Panc1 (cell line): ENCODE measurements at regions not wholly inside any gene's neighbourhood (a gene's known extent, or its start where the extent isn't known, plus 50 kb on each side); places are given as distances from the start of the nearest gene placed in this dataset.
"Not testable (repeated sequence)": the region's sequence is repeated elsewhere in the genome, so short reads cannot be mapped to it uniquely, and the experiment has no call there.

Source experiments
- ATAC-seq: fragments of 200-7000 bp; cut with Tn5 transposase; 2 replicates; pipeline ENCODE4 v1.9.1; 2020; ENCODE audit warnings: mild to moderate bottlenecking, moderate library complexity
- BruUV-seq: library from RNA; stranded (reverse); fragments of 400-500 nt; replicated peaks from 2 replicates; lab custom pipeline; 2021; lab: Mats Ljungman, UMichigan
- CTCF ChIA-PET: fragments of 300-600 bp; sonication (Branson Sonifier 250); formaldehyde crosslinking; loops from one replicate; lab custom pipeline; 2022; ENCODE audit warnings: antibody characterized with exemption; lab: Charles Lee
- POLR2A ChIA-PET: fragments of 300-600 bp; sonication (Branson Sonifier 250); formaldehyde crosslinking; loops from one replicate; lab custom pipeline; 2022; ENCODE audit warnings: antibody characterized with exemption; lab: Charles Lee
- DNase-seq: peaks from one replicate; pipeline ENCODE4 v3.0.0-alpha.2; 2010; ENCODE audit warnings: low read depth, low spot score
- H3K27ac ChIP-seq: 2 replicates; pipeline ENCODE4 v1.5.1; 2011; ENCODE audit warnings: mild to moderate bottlenecking, low read length, inconsistent platforms
- H3K27me3 ChIP-seq: fragments of 200-500 bp; sonication (Bioruptor generic); 2 replicates; pipeline ENCODE4 v1.6.0; 2014; ENCODE audit warnings: low read length, inconsistent platforms; ENCODE audit not compliant: control insufficient read depth, insufficient read depth
- H3K36me3 ChIP-seq: fragments of 200-500 bp; sonication (Bioruptor generic); 2 replicates; pipeline ENCODE4 v1.5.1; 2014; ENCODE audit warnings: inconsistent platforms, mild to moderate bottlenecking, low read length, moderate library complexity; ENCODE audit not compliant: control insufficient read depth, insufficient read depth
- H3K4me1 ChIP-seq: 2 replicates; pipeline ENCODE4 v1.5.1; 2011; ENCODE audit warnings: inconsistent platforms, mild to moderate bottlenecking, low read length, moderate library complexity; ENCODE audit not compliant: control insufficient read depth, insufficient read depth
- H3K4me3 ChIP-seq, 2 experiments: 2 replicates each; pipeline ENCODE4 v1.5.1; 2011 to 2012; ENCODE audit warnings: low read depth in 2 of 2, low read length in 2 of 2, mild to moderate bottlenecking in 2 of 2, inconsistent platforms in 1 of 2, moderate library complexity in 1 of 2
- H3K9me3 ChIP-seq: fragments of 200-500 bp; sonication (Bioruptor generic); 2 replicates; pipeline ENCODE4 v1.5.1; 2014; ENCODE audit warnings: low read depth, mild to moderate bottlenecking, inconsistent platforms, low read length, moderate library complexity; ENCODE audit not compliant: control insufficient read depth, insufficient read depth
- POLR2AphosphoS5 ChIP-seq: IDR thresholded peaks from 2 replicates; pipeline ENCODE4 v1.6.1; 2012; ENCODE audit warnings: mild to moderate bottlenecking, low read depth, low read length, moderate library complexity
- REST ChIP-seq, 2 experiments: IDR thresholded peaks; 2 replicates each; pipeline ENCODE4 v1.6.1; 2011 to 2012; ENCODE audit warnings: low read depth in 2 of 2, control low read depth in 1 of 2, low read length in 1 of 2, mild to moderate bottlenecking in 1 of 2, moderate library complexity in 1 of 2; ENCODE audit not compliant: insufficient read depth in 1 of 2
- SIN3A ChIP-seq: IDR thresholded peaks from 2 replicates; pipeline ENCODE4 v1.6.1; 2012; ENCODE audit warnings: low read depth, mild to moderate bottlenecking, low read length, moderate library complexity, borderline replicate concordance; ENCODE audit not compliant: insufficient read depth
- TCF7L2 ChIP-seq: IDR thresholded peaks from 2 replicates; pipeline ENCODE4 v1.6.1; 2011; ENCODE audit warnings: mild to moderate bottlenecking, low read depth, low read length, inconsistent platforms
- in situ Hi-C: cut with HindIII; loops from 2 replicates; pipeline ENCODE4 v1.10.0; 2016; ENCODE audit warnings: low sequenced_read_pairs, low pct_unique_long_range_greater_than_20kb
- intact Hi-C: fragments of 100-400 bp; cut with micrococcal nuclease; formaldehyde crosslinking; loops from one replicate; pipeline ENCODE4 v1.10.0; 2022; ENCODE audit not compliant: unreplicated experiment
- TF ChIP-seq, protein P1 (sequence below): fragments of 450-650 bp; IDR thresholded peaks from 2 replicates; pipeline ENCODE4 v1.5.1; 2017; ENCODE audit warnings: mild to moderate bottlenecking

DNA sequence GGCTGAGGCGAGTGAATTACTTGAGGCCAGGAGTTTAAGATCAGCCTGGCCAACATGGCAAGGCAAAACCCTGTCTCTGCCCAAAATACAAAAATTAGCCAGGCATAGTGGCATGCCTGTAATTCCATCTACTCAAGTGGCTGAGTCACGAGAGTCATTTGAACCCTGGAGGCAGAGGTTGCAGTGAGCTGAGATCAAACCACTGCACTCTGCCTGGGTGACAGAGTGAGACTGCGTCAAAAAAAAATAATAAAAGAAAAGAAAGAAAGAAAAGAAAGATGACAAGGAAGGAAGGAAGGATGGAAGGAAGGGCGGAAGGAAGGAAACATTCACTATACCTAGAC, 159.6 kb upstream of the CNOT2 start:
- H3K27me3 ChIP-seq = no peaks in the 10 kb centered on the region
- DNase-seq (no peak), ATAC-seq (no peak)
- BruUV-seq = no TSS peak
- ChIA-PET POLR2A (no interaction called here), CTCF (no interaction called here)
- H3K4me3 ChIP-seq = no peak overlapping the region
- no peak overlapping the region for H3K27ac ChIP-seq
- H3K36me3 ChIP-seq = no peaks in the 10 kb centered on the region
- intact Hi-C loops (no loop called here), in situ Hi-C loops (no loop called here)
- H3K4me1 ChIP-seq = no peaks in the 10 kb centered on the region
- no peaks in the 10 kb centered on the region for H3K9me3 ChIP-seq
- TF ChIP-seq SIN3A = no peak
- TF ChIP-seq POLR2AphosphoS5 = no peak
- no peak for TF ChIP-seq REST (IDR thresholded peaks at IDR 0.05; ENCODE audit: insufficient read depth in 1 of 2, low read depth in 2 of 2, low read length in 1 of 2)
- TF ChIP-seq, protein P1, sequence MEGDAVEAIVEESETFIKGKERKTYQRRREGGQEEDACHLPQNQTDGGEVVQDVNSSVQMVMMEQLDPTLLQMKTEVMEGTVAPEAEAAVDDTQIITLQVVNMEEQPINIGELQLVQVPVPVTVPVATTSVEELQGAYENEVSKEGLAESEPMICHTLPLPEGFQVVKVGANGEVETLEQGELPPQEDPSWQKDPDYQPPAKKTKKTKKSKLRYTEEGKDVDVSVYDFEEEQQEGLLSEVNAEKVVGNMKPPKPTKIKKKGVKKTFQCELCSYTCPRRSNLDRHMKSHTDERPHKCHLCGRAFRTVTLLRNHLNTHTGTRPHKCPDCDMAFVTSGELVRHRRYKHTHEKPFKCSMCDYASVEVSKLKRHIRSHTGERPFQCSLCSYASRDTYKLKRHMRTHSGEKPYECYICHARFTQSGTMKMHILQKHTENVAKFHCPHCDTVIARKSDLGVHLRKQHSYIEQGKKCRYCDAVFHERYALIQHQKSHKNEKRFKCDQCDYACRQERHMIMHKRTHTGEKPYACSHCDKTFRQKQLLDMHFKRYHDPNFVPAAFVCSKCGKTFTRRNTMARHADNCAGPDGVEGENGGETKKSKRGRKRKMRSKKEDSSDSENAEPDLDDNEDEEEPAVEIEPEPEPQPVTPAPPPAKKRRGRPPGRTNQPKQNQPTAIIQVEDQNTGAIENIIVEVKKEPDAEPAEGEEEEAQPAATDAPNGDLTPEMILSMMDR = no peak
- TF ChIP-seq TCF7L2 = no peak

- POLR2A ChIA-PET, DNase-seq, H3K4me3 ChIP-seq, H3K9me3 ChIP-seq, H3K4me1 ChIP-seq, BruUV-seq, CTCF ChIA-PET, H3K27me3 ChIP-seq, H3K36me3 ChIP-seq, intact Hi-C loops, ATAC-seq, H3K27ac ChIP-seq, in situ Hi-C loops: not testable (repeated sequence)
These were observed 156.9 kb upstream of the CNOT2 start for GRCh38 chr12:70086372-70086771.

DNA sequence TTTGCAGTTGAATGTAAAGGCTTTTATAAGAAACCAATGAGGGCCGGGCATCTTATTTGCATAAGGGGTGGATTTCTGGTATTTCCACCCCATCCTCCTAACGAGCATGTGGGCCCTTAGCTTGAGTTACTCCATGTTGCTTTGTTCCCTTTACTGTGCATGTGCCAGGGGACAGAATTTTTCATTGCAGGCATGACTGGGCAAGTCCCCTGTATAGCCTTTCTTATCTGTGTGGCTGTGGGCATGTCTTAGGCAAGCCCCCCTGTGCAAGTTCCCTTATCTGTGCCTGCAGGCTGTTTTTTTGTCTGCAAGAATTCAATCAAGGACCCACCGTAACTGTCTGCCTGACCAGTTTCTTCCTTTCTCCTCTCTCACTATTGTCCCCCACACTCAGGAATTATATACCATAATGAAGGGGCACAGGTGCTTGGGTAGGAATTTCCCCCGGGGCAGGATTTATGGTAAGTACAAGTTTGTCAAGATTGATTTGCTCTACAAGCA, 152.2 kb upstream of the CNOT2 start:
- CTCF ChIA-PET = no interaction called here
- Histone ChIP-seq H3K27ac (no peak overlapping the region), H3K27me3 (no peaks in the 10 kb centered on the region), H3K4me3 (no peak overlapping the region), H3K36me3 (no peaks in the 10 kb centered on the region), H3K9me3 (no peaks in the 10 kb centered on the region), H3K4me1 (no peaks in the 10 kb centered on the region)
- DNase-seq (no peak), ATAC-seq (no peak)
- no TSS peak for BruUV-seq
- in situ Hi-C loops (no loop called here), intact Hi-C loops (no loop called here)
- TF ChIP-seq REST (IDR thresholded peaks at IDR 0.05; ENCODE audit: insufficient read depth in 1 of 2, low read depth in 2 of 2, low read length in 1 of 2) (no peak), POLR2AphosphoS5 (no peak), SIN3A (no peak), TCF7L2 (no peak)
- TF ChIP-seq, protein P1 = no peak
- POLR2A ChIA-PET = no interaction called here
